Liver (tissue), 8 donors: ENCODE measurements at regions not wholly inside any gene's neighbourhood (a gene's known extent, or its start where the extent isn't known, plus 50 kb on each side); places are given as distances from the start of the nearest gene placed in this dataset.

Source experiments
- DNase-seq: peaks from one replicate; pipeline ENCODE4 v3.0.0-alpha.2; 2017; ENCODE audit warnings: low spot score
- H3K27ac ChIP-seq, 2 donors: one replicate each; pipeline ENCODE4 v1.7.0; 2013; ENCODE audit warnings: inconsistent platforms in 2 of 2, low read length in 2 of 2, control low read depth in 1 of 2, low read depth in 1 of 2, mild to moderate bottlenecking in 1 of 2
- H3K27me3 ChIP-seq, 4 donors: one replicate each; pipeline versions ENCODE4 v1.6.1 to v1.7.0; 2013; ENCODE audit warnings: low read length in 3 of 4, inconsistent platforms in 1 of 4, mild to moderate bottlenecking in 1 of 4, moderate library complexity in 1 of 4; ENCODE audit not compliant: control insufficient read depth in 4 of 4, insufficient read depth in 4 of 4
- H3K36me3 ChIP-seq, 4 donors: one replicate each; pipeline versions ENCODE4 v1.6.1 to v1.7.0; 2013; ENCODE audit warnings: low read length in 3 of 4, mild to moderate bottlenecking in 3 of 4, low read depth in 1 of 4, moderate library complexity in 1 of 4; ENCODE audit not compliant: control insufficient read depth in 4 of 4, insufficient read depth in 3 of 4
- H3K4me1 ChIP-seq, 4 donors: one replicate each; pipeline versions ENCODE4 v1.6.1 to v1.7.0; 2013; ENCODE audit warnings: low read length in 3 of 4, mild to moderate bottlenecking in 3 of 4, moderate library complexity in 1 of 4; ENCODE audit not compliant: control insufficient read depth in 4 of 4, insufficient read depth in 4 of 4
- H3K4me3 ChIP-seq, 3 donors: one replicate each; pipeline versions ENCODE4 v1.6.1 to v1.7.0; 2013; ENCODE audit warnings: low read length in 3 of 3, control low read depth in 1 of 3, low read depth in 1 of 3, mild to moderate bottlenecking in 1 of 3
- H3K9ac ChIP-seq, 2 donors: one replicate each; pipeline ENCODE4 v1.7.0; 2013; ENCODE audit warnings: low read length in 2 of 2, mild to moderate bottlenecking in 2 of 2, moderate library complexity in 2 of 2, control low read depth in 1 of 2, low read depth in 1 of 2
- H3K9me3 ChIP-seq, 4 donors: one replicate each; pipeline versions ENCODE4 v1.6.1 to v1.7.0; 2013; ENCODE audit warnings: low read length in 3 of 4; ENCODE audit not compliant: control insufficient read depth in 4 of 4
- EGR1 ChIP-seq, 2 donors: IDR thresholded peaks; 2 replicates each; pipeline ENCODE4 v1.6.1; 2016 to 2018; ENCODE audit warnings: antibody characterized with exemption in 2 of 2, low read depth in 2 of 2
- FOXA1 ChIP-seq: IDR thresholded peaks from 2 replicates; pipeline ENCODE4 v1.6.1; 2016; ENCODE audit warnings: antibody characterized with exemption
- FOXA2 ChIP-seq: IDR thresholded peaks from 2 replicates; pipeline ENCODE4 v1.6.1; 2016; ENCODE audit warnings: antibody characterized with exemption
- GABPA ChIP-seq, 2 donors: IDR thresholded peaks in 1 of 2; conservative IDR thresholded peaks in 1 of 2; 2 replicates each; pipeline ENCODE4 v1.6.1; 2016; ENCODE audit warnings: antibody characterized with exemption in 2 of 2, mild to moderate bottlenecking in 1 of 2, moderate library complexity in 1 of 2
- HNF4A ChIP-seq, 2 donors: conservative IDR thresholded peaks; 2 replicates each; pipeline ENCODE4 v1.6.1; 2016; ENCODE audit warnings: antibody characterized with exemption in 2 of 2, mild to moderate bottlenecking in 2 of 2
- HNF4G ChIP-seq: IDR thresholded peaks from 2 replicates; pipeline ENCODE4 v1.6.1; 2016; ENCODE audit warnings: antibody characterized with exemption
- JUND ChIP-seq, 2 donors: IDR thresholded peaks; 2 replicates each; pipeline ENCODE4 v1.6.1; 2016; ENCODE audit warnings: antibody characterized with exemption in 2 of 2
- NR2F2 ChIP-seq: IDR thresholded peaks from 2 replicates; pipeline ENCODE4 v1.6.1; 2016; ENCODE audit warnings: antibody characterized with exemption
- RAD21 ChIP-seq, 2 donors: IDR thresholded peaks; 2 replicates each; pipeline ENCODE4 v1.6.1; 2016; ENCODE audit warnings: antibody characterized with exemption in 2 of 2, mild to moderate bottlenecking in 2 of 2
- RXRA ChIP-seq, 2 donors: IDR thresholded peaks; 2 replicates each; pipeline ENCODE4 v1.6.1; 2017 to 2018; ENCODE audit warnings: antibody characterized with exemption in 2 of 2, mild to moderate bottlenecking in 1 of 2
- SP1 ChIP-seq: IDR thresholded peaks from 2 replicates; pipeline ENCODE4 v1.6.1; 2018; ENCODE audit warnings: antibody characterized with exemption, mild to moderate bottlenecking
- TAF1 ChIP-seq: conservative IDR thresholded peaks from 2 replicates; pipeline ENCODE4 v1.6.1; 2016; ENCODE audit warnings: antibody characterized with exemption, mild to moderate bottlenecking
- YY1 ChIP-seq: IDR thresholded peaks from 2 replicates; pipeline ENCODE4 v1.6.1; 2016; ENCODE audit warnings: antibody characterized with exemption, mild to moderate bottlenecking
- WGBS: extraction: QIAGEN DNeasy Blood & Tissue Kit; methylation state at CpG from one replicate; pipeline ENCODE4 v1.1.7; 2013; 5-methylcytosine and 5-hydroxymethylcytosine counted together
- TF ChIP-seq, protein P1 (sequence below): IDR thresholded peaks from 2 replicates; pipeline ENCODE4 v1.6.1; 2016; ENCODE audit warnings: antibody characterized with exemption
- TF ChIP-seq, protein P2 (sequence below): IDR thresholded peaks from 2 replicates; pipeline ENCODE4 v1.6.1; 2016; ENCODE audit warnings: antibody characterized with exemption, mild to moderate bottlenecking
- TF ChIP-seq, protein P3 (sequence below): IDR thresholded peaks from 2 replicates; pipeline ENCODE4 v1.6.1; 2016; ENCODE audit warnings: antibody characterized with exemption
- TF ChIP-seq, protein P4 (sequence below): fragments of 150-350 bp; IDR thresholded peaks from 2 replicates; pipeline ENCODE4 v1.5.1; 2017; ENCODE audit warnings: improper control_type of control experiment, low read depth, low read length; ENCODE audit not compliant: missing input control
- TF ChIP-seq, protein P5 (sequence below): IDR thresholded peaks from 2 replicates; pipeline ENCODE4 v1.6.1; 2016; ENCODE audit warnings: antibody characterized with exemption
- donor health status: healthy.
- donor health status: healthy.
- donor health status: healthy.
- donor health status: healthy.
- donor health status: healthy.

DNA sequence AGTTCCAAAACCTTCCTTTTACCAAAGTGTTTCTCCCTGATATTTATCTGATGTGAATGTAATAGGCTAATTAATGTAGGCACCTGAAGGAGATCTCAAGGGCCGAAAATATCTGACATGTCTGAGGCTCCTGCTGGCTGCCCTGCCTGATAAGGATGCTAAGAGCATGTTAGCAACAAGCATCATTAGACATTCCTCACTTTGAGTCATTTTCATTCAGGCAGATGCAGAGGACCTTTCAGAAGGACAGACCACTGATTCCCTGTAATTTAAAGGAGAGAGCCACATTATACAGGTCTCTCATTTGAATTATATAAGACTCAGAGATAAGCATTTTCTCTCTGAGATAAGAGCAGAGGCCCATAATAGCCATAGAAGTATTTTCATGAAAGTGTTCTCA, 222.4 kb upstream of the NCKAP5 start:
- no peak for DNase-seq
- no peak for TF ChIP-seq RXRA (IDR thresholded peaks at IDR 0.05)
- no peak for TF ChIP-seq HNF4A (conservative IDR thresholded peaks at IDR 0.05)
- TF ChIP-seq EGR1 (IDR thresholded peaks at IDR 0.05; ENCODE audit: low read depth in 2 of 2), result no peak
- TF ChIP-seq FOXA2, result no peak
- TF ChIP-seq, protein P1, sequence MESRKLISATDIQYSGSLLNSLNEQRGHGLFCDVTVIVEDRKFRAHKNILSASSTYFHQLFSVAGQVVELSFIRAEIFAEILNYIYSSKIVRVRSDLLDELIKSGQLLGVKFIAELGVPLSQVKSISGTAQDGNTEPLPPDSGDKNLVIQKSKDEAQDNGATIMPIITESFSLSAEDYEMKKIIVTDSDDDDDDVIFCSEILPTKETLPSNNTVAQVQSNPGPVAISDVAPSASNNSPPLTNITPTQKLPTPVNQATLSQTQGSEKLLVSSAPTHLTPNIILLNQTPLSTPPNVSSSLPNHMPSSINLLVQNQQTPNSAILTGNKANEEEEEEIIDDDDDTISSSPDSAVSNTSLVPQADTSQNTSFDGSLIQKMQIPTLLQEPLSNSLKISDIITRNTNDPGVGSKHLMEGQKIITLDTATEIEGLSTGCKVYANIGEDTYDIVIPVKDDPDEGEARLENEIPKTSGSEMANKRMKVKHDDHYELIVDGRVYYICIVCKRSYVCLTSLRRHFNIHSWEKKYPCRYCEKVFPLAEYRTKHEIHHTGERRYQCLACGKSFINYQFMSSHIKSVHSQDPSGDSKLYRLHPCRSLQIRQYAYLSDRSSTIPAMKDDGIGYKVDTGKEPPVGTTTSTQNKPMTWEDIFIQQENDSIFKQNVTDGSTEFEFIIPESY, result no peak
- TF ChIP-seq FOXA1, result no peak
- TF ChIP-seq YY1, result no peak
- TF ChIP-seq NR2F2, result no peak
- no peak for TF ChIP-seq SP1
- no peak for TF ChIP-seq GABPA (IDR thresholded peaks at IDR 0.05 in 1 of 2, conservative IDR thresholded peaks at IDR 0.05 in 1 of 2)
- TF ChIP-seq HNF4G, result no peak
- TF ChIP-seq, protein P2, sequence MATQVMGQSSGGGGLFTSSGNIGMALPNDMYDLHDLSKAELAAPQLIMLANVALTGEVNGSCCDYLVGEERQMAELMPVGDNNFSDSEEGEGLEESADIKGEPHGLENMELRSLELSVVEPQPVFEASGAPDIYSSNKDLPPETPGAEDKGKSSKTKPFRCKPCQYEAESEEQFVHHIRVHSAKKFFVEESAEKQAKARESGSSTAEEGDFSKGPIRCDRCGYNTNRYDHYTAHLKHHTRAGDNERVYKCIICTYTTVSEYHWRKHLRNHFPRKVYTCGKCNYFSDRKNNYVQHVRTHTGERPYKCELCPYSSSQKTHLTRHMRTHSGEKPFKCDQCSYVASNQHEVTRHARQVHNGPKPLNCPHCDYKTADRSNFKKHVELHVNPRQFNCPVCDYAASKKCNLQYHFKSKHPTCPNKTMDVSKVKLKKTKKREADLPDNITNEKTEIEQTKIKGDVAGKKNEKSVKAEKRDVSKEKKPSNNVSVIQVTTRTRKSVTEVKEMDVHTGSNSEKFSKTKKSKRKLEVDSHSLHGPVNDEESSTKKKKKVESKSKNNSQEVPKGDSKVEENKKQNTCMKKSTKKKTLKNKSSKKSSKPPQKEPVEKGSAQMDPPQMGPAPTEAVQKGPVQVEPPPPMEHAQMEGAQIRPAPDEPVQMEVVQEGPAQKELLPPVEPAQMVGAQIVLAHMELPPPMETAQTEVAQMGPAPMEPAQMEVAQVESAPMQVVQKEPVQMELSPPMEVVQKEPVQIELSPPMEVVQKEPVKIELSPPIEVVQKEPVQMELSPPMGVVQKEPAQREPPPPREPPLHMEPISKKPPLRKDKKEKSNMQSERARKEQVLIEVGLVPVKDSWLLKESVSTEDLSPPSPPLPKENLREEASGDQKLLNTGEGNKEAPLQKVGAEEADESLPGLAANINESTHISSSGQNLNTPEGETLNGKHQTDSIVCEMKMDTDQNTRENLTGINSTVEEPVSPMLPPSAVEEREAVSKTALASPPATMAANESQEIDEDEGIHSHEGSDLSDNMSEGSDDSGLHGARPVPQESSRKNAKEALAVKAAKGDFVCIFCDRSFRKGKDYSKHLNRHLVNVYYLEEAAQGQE, result no peak
- TF ChIP-seq JUND (IDR thresholded peaks at IDR 0.05), result no peak
- no peak for TF ChIP-seq RAD21 (IDR thresholded peaks at IDR 0.05)
- TF ChIP-seq, protein P3, sequence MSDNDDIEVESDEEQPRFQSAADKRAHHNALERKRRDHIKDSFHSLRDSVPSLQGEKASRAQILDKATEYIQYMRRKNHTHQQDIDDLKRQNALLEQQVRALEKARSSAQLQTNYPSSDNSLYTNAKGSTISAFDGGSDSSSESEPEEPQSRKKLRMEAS, result no peak
- TF ChIP-seq, protein P4, sequence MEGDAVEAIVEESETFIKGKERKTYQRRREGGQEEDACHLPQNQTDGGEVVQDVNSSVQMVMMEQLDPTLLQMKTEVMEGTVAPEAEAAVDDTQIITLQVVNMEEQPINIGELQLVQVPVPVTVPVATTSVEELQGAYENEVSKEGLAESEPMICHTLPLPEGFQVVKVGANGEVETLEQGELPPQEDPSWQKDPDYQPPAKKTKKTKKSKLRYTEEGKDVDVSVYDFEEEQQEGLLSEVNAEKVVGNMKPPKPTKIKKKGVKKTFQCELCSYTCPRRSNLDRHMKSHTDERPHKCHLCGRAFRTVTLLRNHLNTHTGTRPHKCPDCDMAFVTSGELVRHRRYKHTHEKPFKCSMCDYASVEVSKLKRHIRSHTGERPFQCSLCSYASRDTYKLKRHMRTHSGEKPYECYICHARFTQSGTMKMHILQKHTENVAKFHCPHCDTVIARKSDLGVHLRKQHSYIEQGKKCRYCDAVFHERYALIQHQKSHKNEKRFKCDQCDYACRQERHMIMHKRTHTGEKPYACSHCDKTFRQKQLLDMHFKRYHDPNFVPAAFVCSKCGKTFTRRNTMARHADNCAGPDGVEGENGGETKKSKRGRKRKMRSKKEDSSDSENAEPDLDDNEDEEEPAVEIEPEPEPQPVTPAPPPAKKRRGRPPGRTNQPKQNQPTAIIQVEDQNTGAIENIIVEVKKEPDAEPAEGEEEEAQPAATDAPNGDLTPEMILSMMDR, result no peak
- no peak for TF ChIP-seq TAF1
- TF ChIP-seq, protein P5, sequence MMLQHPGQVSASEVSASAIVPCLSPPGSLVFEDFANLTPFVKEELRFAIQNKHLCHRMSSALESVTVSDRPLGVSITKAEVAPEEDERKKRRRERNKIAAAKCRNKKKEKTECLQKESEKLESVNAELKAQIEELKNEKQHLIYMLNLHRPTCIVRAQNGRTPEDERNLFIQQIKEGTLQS, result no peak
- H3K4me1 ChIP-seq, result no peaks in the 10 kb centered on the region
- H3K9me3 ChIP-seq, result peaks cover 0 to 6% (median 2%) of the 10 kb centered on the region in 4 donors
- H3K36me3 ChIP-seq, result no peaks in the 10 kb centered on the region
- H3K27ac ChIP-seq, result no peak overlapping the region
- H3K9ac ChIP-seq, result no peak overlapping the region
- H3K27me3 ChIP-seq, result no peaks in the 10 kb centered on the region
- 88% methylated on average over 1 of the region's 1 CpG for WGBS
- H3K4me3 ChIP-seq, result no peak overlapping the region
